ENCODE measurements at regions not wholly inside any gene's neighbourhood (a gene's known extent, or its start where the extent isn't known, plus 50 kb on each side); places are given as distances from the start of the nearest gene placed in this dataset.

GRCh38 chr7:115704884-115705283, 325.7 kb downstream of the TFEC start:
- no peak for DNase-seq

GRCh38 chr7:115701141-115701540, 329.4 kb downstream of the TFEC start:
- DNase-seq: no peak

GRCh38 chr7:115694424-115694823, 336.1 kb downstream of the TFEC start:
- no peak for DNase-seq

GRCh38 chr7:115693779-115694178, 336.8 kb downstream of the TFEC start:
- DNase-seq: no peak

- DNase-seq: no peak
Measured at GRCh38 chr7:115689941-115690340, 340.6 kb downstream of the TFEC start.

- DNase-seq: no peak
Measured at GRCh38 chr7:115683093-115683492, 347.5 kb downstream of the TFEC start.

GRCh38 chr7:115682507-115682906, 348.1 kb downstream of the TFEC start:
- DNase-seq: no peak

- DNase-seq: no peak
Measured at GRCh38 chr7:115680921-115681320, 349.6 kb downstream of the TFEC start.

GRCh38 chr7:115679976-115680375, 350.6 kb downstream of the TFEC start:
- DNase-seq: peak; percentile 43

- no peak for DNase-seq
Measured at GRCh38 chr7:115679423-115679822, 351.1 kb downstream of the TFEC start.

- DNase-seq: no peak
Measured at GRCh38 chr7:115678086-115678982, 352.2 kb downstream of the TFEC start.

- no peak for DNase-seq
Measured at GRCh38 chr7:115676707-115677106, 353.9 kb downstream of the TFEC start.

GRCh38 chr7:115676080-115676479, 354.5 kb downstream of the TFEC start:
- DNase-seq: peak; percentile 2

GRCh38 chr7:115674467-115675024, 356.0 kb downstream of the TFEC start:
- no peak for DNase-seq

- DNase-seq: no peak
Measured at GRCh38 chr7:115672024-115672423, 358.5 kb downstream of the TFEC start.

GRCh38 chr7:115662676-115663075, 367.9 kb downstream of the TFEC start:
- no peak for DNase-seq

- no peak for DNase-seq
Measured at GRCh38 chr7:115662120-115662519, 368.4 kb downstream of the TFEC start.

- DNase-seq: no peak
Measured at GRCh38 chr7:115658223-115658622, 372.3 kb downstream of the TFEC start.

GRCh38 chr7:115654384-115655214, 376.0 kb downstream of the TFEC start:
- DNase-seq: no peak

GRCh38 chr7:115649429-115649828, 381.1 kb downstream of the TFEC start:
- no peak for DNase-seq

GRCh38 chr7:115647712-115648111, 382.9 kb downstream of the TFEC start:
- no peak for DNase-seq

- DNase-seq: no peak
Measured at GRCh38 chr7:115642194-115642593, 388.4 kb downstream of the TFEC start.

GRCh38 chr7:115638853-115639252, 391.7 kb downstream of the TFEC start:
- DNase-seq: no peak

GRCh38 chr7:115637128-115637527, 393.4 kb downstream of the TFEC start:
- DNase-seq: no peak

Measured in hematopoietic multipotent progenitor cell treated with erythropoietin and hydrocortisone succinate and interleukin-3 and kit ligand, for 6 days (in vitro differentiated cells).